Neural cell (in vitro differentiated cells): ENCODE measurements at regions not wholly inside any gene's neighbourhood (a gene's known extent, or its start where the extent isn't known, plus 50 kb on each side); places are given as distances from the start of the nearest gene placed in this dataset.

Experiments
- H2AFZ ChIP-seq: fragments of 200-600, 300-800 bp; sonication (generic), shearing (Covaris generic); 2 replicates; pipeline ENCODE4 v1.6.0; 2014; ENCODE audit warnings: low read depth, mild to moderate bottlenecking, antibody characterized with exemption, low read length, moderate library complexity
- H3F3A ChIP-seq: fragments of 200-600 bp; shearing (Covaris generic); 2 replicates; pipeline ENCODE4 v1.6.1; 2016; ENCODE audit warnings: mild to moderate bottlenecking, moderate library complexity, mixed read lengths, antibody characterized with exemption, low read length; ENCODE audit not compliant: insufficient read depth, poor library complexity, severe bottlenecking
- H3K27ac ChIP-seq: fragments of 200-600, 300-800 bp; sonication (generic), shearing (Covaris generic); 2 replicates; pipeline ENCODE4 v1.5.1; 2014; ENCODE audit warnings: mild to moderate bottlenecking, low read length, moderate library complexity
- H3K27me3 ChIP-seq: fragments of 300-800, 200-600 bp; sonication (generic), shearing (Covaris generic); 2 replicates; pipeline ENCODE4 v1.6.0; 2014; ENCODE audit warnings: mild to moderate bottlenecking, low read depth, low read length, moderate library complexity; ENCODE audit not compliant: insufficient read depth
- H3K36me3 ChIP-seq: fragments of 300-800, 200-600 bp; sonication (generic), shearing (Covaris generic); 2 replicates; pipeline ENCODE4 v1.5.1; 2014; ENCODE audit warnings: mild to moderate bottlenecking, antibody characterized with exemption, low read length, moderate library complexity; ENCODE audit not compliant: insufficient read depth
- H3K4me2 ChIP-seq: fragments of 300-800, 200-600 bp; sonication (generic), shearing (Covaris generic); 2 replicates; pipeline ENCODE4 v1.6.0; 2014; ENCODE audit warnings: mild to moderate bottlenecking, low read length
- H3K4me3 ChIP-seq: fragments of 300-800, 200-600 bp; sonication (generic), shearing (Covaris generic); 2 replicates; pipeline ENCODE4 v1.5.1; 2014; ENCODE audit warnings: mild to moderate bottlenecking, low read length, moderate library complexity
- H3K79me2 ChIP-seq: fragments of 200-600 bp; shearing (Covaris generic); replicated peaks from 2 replicates; pipeline ENCODE4 v1.6.0; 2014; ENCODE audit warnings: mild to moderate bottlenecking, low read length, moderate library complexity; ENCODE audit not compliant: insufficient read depth
- H3K9ac ChIP-seq: fragments of 300-800, 200-600 bp; sonication (generic), shearing (Covaris generic); 2 replicates; pipeline ENCODE4 v1.6.1; 2016; ENCODE audit warnings: mild to moderate bottlenecking, low read length, mixed read lengths
- H3K9me2 ChIP-seq: fragments of 200-600 bp; shearing (Covaris generic); 2 replicates; pipeline ENCODE4 v1.6.1; 2016; ENCODE audit warnings: mild to moderate bottlenecking, low read length, mixed read lengths; ENCODE audit not compliant: insufficient read depth
- H3K9me3 ChIP-seq: fragments of 200-600, 300-800 bp; sonication (generic), shearing (Covaris generic); 2 replicates; pipeline ENCODE4 v1.6.1; 2016; ENCODE audit warnings: mild to moderate bottlenecking, mixed run types, low read length, moderate library complexity, mixed read lengths
- H4K20me1 ChIP-seq: fragments of 200-600 bp; shearing (Covaris generic); 2 replicates; pipeline ENCODE4 v1.6.1; 2016; ENCODE audit warnings: mild to moderate bottlenecking, mixed run types; ENCODE audit not compliant: insufficient read depth
- EP300 ChIP-seq: fragments of 450-650 bp; conservative IDR thresholded peaks from 2 replicates; pipeline ENCODE4 v1.6.1; 2014; ENCODE audit warnings: antibody characterized with exemption, mild to moderate bottlenecking, moderate library complexity; ENCODE audit not compliant: poor library complexity, severe bottlenecking
- EZH2 ChIP-seq: fragments of 200-600, 300-800 bp; shearing (Covaris generic), sonication (generic); IDR thresholded peaks from 2 replicates; pipeline ENCODE4 v1.6.1; 2014; ENCODE audit warnings: antibody characterized with exemption, low read length, borderline replicate concordance, mild to moderate bottlenecking; ENCODE audit not compliant: insufficient read depth, poor library complexity, severe bottlenecking
- MXI1 ChIP-seq: fragments of 450-650 bp; conservative IDR thresholded peaks from 2 replicates; pipeline ENCODE4 v1.6.1; 2014; ENCODE audit warnings: antibody characterized with exemption, mild to moderate bottlenecking; ENCODE audit not compliant: poor library complexity, severe bottlenecking
- POLR2AphosphoS5 ChIP-seq: IDR thresholded peaks from 2 replicates; pipeline ENCODE4 v1.6.1; 2012
- RAD21 ChIP-seq: fragments of 450-650 bp; conservative IDR thresholded peaks from 2 replicates; pipeline ENCODE4 v1.6.1; 2014; ENCODE audit warnings: antibody characterized with exemption, mild to moderate bottlenecking, moderate library complexity
- REST ChIP-seq: IDR thresholded peaks from 2 replicates; pipeline ENCODE4 v1.6.1; 2012; ENCODE audit warnings: borderline replicate concordance
- SMC3 ChIP-seq: fragments of 450-650 bp; conservative IDR thresholded peaks from 2 replicates; pipeline ENCODE4 v1.6.1; 2014; ENCODE audit warnings: antibody characterized with exemption, mild to moderate bottlenecking, moderate library complexity; ENCODE audit not compliant: poor library complexity
- TAF1 ChIP-seq: IDR thresholded peaks from 2 replicates; pipeline ENCODE4 v1.6.1; 2012; ENCODE audit warnings: low read depth
- TF ChIP-seq, protein P1 (sequence below): fragments of 450-650 bp; IDR thresholded peaks from 2 replicates; pipeline ENCODE4 v1.5.1; 2014; ENCODE audit warnings: antibody characterized with exemption, mild to moderate bottlenecking, moderate library complexity; ENCODE audit not compliant: poor library complexity, severe bottlenecking

DNA sequence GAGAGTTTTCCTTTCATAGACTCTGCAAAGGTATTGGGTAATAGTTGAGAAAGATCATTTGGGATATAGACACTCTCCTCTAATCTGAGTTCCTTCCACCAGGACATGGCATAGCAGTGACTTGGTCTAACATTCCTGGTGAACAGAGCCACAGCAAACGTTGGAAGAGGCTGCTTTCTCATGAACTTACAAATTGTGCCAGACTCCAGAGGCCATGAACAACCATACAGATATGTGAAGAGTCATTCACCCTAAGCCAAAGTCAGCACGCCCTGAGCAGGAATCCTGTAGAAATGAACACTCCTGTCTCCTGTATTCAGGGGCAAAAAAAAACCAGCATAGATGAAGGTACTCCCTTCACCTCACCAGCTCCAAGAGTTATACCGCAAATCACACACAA is 152.8 kb downstream of the TMEM18 start:
- TF ChIP-seq REST, result no peak
- no peak for TF ChIP-seq TAF1
- no peak overlapping the region for H3K4me2 ChIP-seq
- no peaks in the 10 kb centered on the region for H3K79me2 ChIP-seq
- H3K9me3 ChIP-seq, result no peaks in the 10 kb centered on the region
- H2AFZ ChIP-seq, result no peak overlapping the region
- H3K9me2 ChIP-seq, result no peaks in the 10 kb centered on the region
- no peaks in the 10 kb centered on the region for H3F3A ChIP-seq
- no peaks in the 10 kb centered on the region for H3K36me3 ChIP-seq
- H3K9ac ChIP-seq, result no peak overlapping the region
- no peak overlapping the region for H3K27ac ChIP-seq
- H3K27me3 ChIP-seq, result no peaks in the 10 kb centered on the region
- no peak overlapping the region for H3K4me3 ChIP-seq
- H4K20me1 ChIP-seq, result no peaks in the 10 kb centered on the region

- Histone ChIP-seq H2AFZ (no peak overlapping the region), H3K9me2 (no peaks in the 10 kb centered on the region), H3F3A (no peaks in the 10 kb centered on the region), H3K9ac (no peak overlapping the region), H3K4me2 (no peak overlapping the region), H3K9me3 (no peaks in the 10 kb centered on the region), H3K79me2 (no peaks in the 10 kb centered on the region), H4K20me1 (no peaks in the 10 kb centered on the region), H3K36me3 (no peaks in the 10 kb centered on the region), H3K27ac (no peak overlapping the region), H3K4me3 (no peak overlapping the region), H3K27me3 (no peaks in the 10 kb centered on the region)
- TF ChIP-seq TAF1 (no peak), POLR2AphosphoS5 (no peak), SMC3 (no peak), EP300 (no peak), MXI1 (no peak), RAD21 (no peak), REST (no peak), EZH2 (no peak)
- TF ChIP-seq, protein P1, sequence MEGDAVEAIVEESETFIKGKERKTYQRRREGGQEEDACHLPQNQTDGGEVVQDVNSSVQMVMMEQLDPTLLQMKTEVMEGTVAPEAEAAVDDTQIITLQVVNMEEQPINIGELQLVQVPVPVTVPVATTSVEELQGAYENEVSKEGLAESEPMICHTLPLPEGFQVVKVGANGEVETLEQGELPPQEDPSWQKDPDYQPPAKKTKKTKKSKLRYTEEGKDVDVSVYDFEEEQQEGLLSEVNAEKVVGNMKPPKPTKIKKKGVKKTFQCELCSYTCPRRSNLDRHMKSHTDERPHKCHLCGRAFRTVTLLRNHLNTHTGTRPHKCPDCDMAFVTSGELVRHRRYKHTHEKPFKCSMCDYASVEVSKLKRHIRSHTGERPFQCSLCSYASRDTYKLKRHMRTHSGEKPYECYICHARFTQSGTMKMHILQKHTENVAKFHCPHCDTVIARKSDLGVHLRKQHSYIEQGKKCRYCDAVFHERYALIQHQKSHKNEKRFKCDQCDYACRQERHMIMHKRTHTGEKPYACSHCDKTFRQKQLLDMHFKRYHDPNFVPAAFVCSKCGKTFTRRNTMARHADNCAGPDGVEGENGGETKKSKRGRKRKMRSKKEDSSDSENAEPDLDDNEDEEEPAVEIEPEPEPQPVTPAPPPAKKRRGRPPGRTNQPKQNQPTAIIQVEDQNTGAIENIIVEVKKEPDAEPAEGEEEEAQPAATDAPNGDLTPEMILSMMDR, result no peak
These were observed 153.4 kb downstream of the TMEM18 start for GRCh38 chr2:523698-524270.
